ENCODE measurements at regions not wholly inside any gene's neighbourhood (a gene's known extent, or its start where the extent isn't known, plus 50 kb on each side); places are given as distances from the start of the nearest gene placed in this dataset.

DNA sequence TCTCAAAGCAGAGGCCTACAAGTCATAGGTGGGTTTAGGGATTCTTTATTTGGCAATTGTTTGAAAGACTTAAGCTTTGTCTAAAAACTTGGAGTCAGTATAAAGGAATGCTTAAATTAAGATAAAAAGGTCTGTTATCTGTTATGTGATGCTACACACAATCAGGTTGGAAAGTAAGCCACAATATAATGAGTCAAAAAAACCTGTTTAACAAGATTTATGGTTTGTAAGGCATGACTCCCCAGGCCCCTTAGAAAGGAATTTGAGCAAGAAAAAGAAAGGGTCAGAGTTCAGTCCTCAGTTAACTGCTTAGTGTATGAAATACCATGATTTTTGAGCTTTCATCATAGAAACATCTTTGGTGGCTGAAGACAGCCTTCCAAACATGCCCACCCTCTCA, 66.8 kb upstream of the HMGN3 start:
- TF ChIP-seq CTCF (IDR thresholded peaks at IDR 0.05) (no peak), POLR2A (IDR thresholded peaks at IDR 0.05) (no peak), EP300 (IDR thresholded peaks at IDR 0.05) (no peak)

Measured in stomach (tissue), 4 donors.